Type B pancreatic cell (in vitro differentiated cells): ENCODE measurements at regions not wholly inside any gene's neighbourhood (a gene's known extent, or its start where the extent isn't known, plus 50 kb on each side); places are given as distances from the start of the nearest gene placed in this dataset.

Source experiments
- DNase-seq: peaks from one replicate; pipeline ENCODE4 v3.0.0; 2021; ENCODE audit warnings: mixed read lengths; ENCODE audit not compliant: unreplicated experiment; ENCODE audit errors: extremely low spot score
- H3K27ac Mint-ChIP-seq: 2 replicates; pipeline ENCODE4 v1.8.0; 2021; ENCODE audit warnings: mild to moderate bottlenecking, mixed read lengths
- H3K27me3 Mint-ChIP-seq: 2 replicates; pipeline ENCODE4 v1.8.0; 2021; ENCODE audit warnings: mixed read lengths
- H3K36me3 Mint-ChIP-seq: 2 replicates; pipeline ENCODE4 v1.8.0; 2021; ENCODE audit warnings: mixed read lengths
- H3K4me1 Mint-ChIP-seq: one replicate; pipeline ENCODE4 v1.8.0; 2021; ENCODE audit warnings: mixed read lengths; ENCODE audit not compliant: unreplicated experiment
- H3K4me3 Mint-ChIP-seq: 2 replicates; pipeline ENCODE4 v1.8.0; 2021; ENCODE audit warnings: mild to moderate bottlenecking, mixed read lengths
- H3K9me3 Mint-ChIP-seq: 2 replicates; pipeline ENCODE4 v1.8.0; 2021; ENCODE audit warnings: mixed read lengths
- CTCF ChIP-seq: fragments of 200-600 bp; sonication (generic); conservative IDR thresholded peaks from 2 replicates; pipeline ENCODE4 v1.5.0; 2021; ENCODE audit warnings: antibody characterized with exemption, mild to moderate bottlenecking

GRCh38 chr9:80557256-80557655 is 985.5 kb downstream of the TLE4 start:
- TF ChIP-seq CTCF = no peak
- no peaks in the 10 kb centered on the region for H3K36me3 Mint-ChIP-seq
- no peak overlapping the region for H3K27ac Mint-ChIP-seq
- peaks cover 3% of the 10 kb centered on the region for H3K27me3 Mint-ChIP-seq
- H3K4me3 Mint-ChIP-seq = no peak overlapping the region
- peaks cover 15% of the 10 kb centered on the region for H3K4me1 Mint-ChIP-seq
- H3K9me3 Mint-ChIP-seq = no peaks in the 10 kb centered on the region
- DNase-seq = no peak

- Mint-ChIP-seq H3K4me3 (no peak overlapping the region), H3K9me3 (no peaks in the 10 kb centered on the region), H3K27me3 (peaks cover 3% of the 10 kb centered on the region)
These were observed 984.9 kb downstream of the TLE4 start for GRCh38 chr9:80556631-80557030.

GRCh38 chr9:80555782-80556325 is 984.1 kb downstream of the TLE4 start:
- H3K27me3 Mint-ChIP-seq = peaks cover 3% of the 10 kb centered on the region

More at GRCh38 chr9:80556631-80557030, 984.9 kb downstream of the TLE4 start:
- no peak overlapping the region for H3K27ac Mint-ChIP-seq
- no peaks in the 10 kb centered on the region for H3K36me3 Mint-ChIP-seq
- no peak for DNase-seq
- peaks cover 15% of the 10 kb centered on the region for H3K4me1 Mint-ChIP-seq
- no peak for TF ChIP-seq CTCF

GRCh38 chr9:80554856-80555255 is 983.1 kb downstream of the TLE4 start:
- no peak overlapping the region for H3K27ac Mint-ChIP-seq
- H3K4me1 Mint-ChIP-seq = peaks cover 15% of the 10 kb centered on the region
- H3K4me3 Mint-ChIP-seq = no peak overlapping the region
- DNase-seq = no peak
- no peaks in the 10 kb centered on the region for H3K9me3 Mint-ChIP-seq
- peaks cover 3% of the 10 kb centered on the region for H3K27me3 Mint-ChIP-seq
- H3K36me3 Mint-ChIP-seq = no peaks in the 10 kb centered on the region
- TF ChIP-seq CTCF = no peak

More at GRCh38 chr9:80555782-80556325, 984.1 kb downstream of the TLE4 start:
- Mint-ChIP-seq H3K4me1 (peaks cover 15% of the 10 kb centered on the region), H3K4me3 (no peak overlapping the region), H3K27ac (no peak overlapping the region), H3K36me3 (no peaks in the 10 kb centered on the region), H3K9me3 (no peaks in the 10 kb centered on the region)
- no peak for DNase-seq
- no peak for TF ChIP-seq CTCF

GRCh38 chr9:80554301-80554700 is 982.5 kb downstream of the TLE4 start:
- Mint-ChIP-seq H3K4me3 (no peak overlapping the region), H3K36me3 (no peaks in the 10 kb centered on the region), H3K27ac (no peak overlapping the region), H3K9me3 (no peaks in the 10 kb centered on the region), H3K4me1 (peaks cover 15% of the 10 kb centered on the region), H3K27me3 (peaks cover 3% of the 10 kb centered on the region)
- no peak for DNase-seq
- no peak for TF ChIP-seq CTCF

GRCh38 chr9:80552931-80553330 is 981.2 kb downstream of the TLE4 start:
- Mint-ChIP-seq H3K27ac (no peak overlapping the region), H3K4me3 (no peak overlapping the region), H3K36me3 (no peaks in the 10 kb centered on the region), H3K4me1 (peaks cover 15% of the 10 kb centered on the region), H3K27me3 (peaks cover 3% of the 10 kb centered on the region), H3K9me3 (no peaks in the 10 kb centered on the region)
- DNase-seq = no peak
- TF ChIP-seq CTCF = no peak
